GM23338 (cell line): ENCODE measurements at regions not wholly inside any gene's neighbourhood (a gene's known extent, or its start where the extent isn't known, plus 50 kb on each side); places are given as distances from the start of the nearest gene placed in this dataset.

Source experiments
- EZH2 ChIP-seq: fragments of 200-600 bp; sonication (generic); IDR thresholded peaks from one replicate; pipeline ENCODE4 v1.8.0; 2017; ENCODE audit warnings: antibody characterized with exemption, mild to moderate bottlenecking, low read depth; ENCODE audit not compliant: unreplicated experiment
- EZH2phosphoT487 ChIP-seq: fragments of 200-600 bp; sonication (generic); IDR thresholded peaks from one replicate; pipeline ENCODE4 v1.8.1; 2018; ENCODE audit warnings: antibody characterized with exemption; ENCODE audit not compliant: unreplicated experiment
- JUNB ChIP-seq: IDR thresholded peaks from one replicate; pipeline ENCODE4 v1.6.1; 2016; ENCODE audit warnings: antibody characterized with exemption; ENCODE audit not compliant: unreplicated experiment
- NANOG ChIP-seq: IDR thresholded peaks from 2 replicates; pipeline ENCODE4 v1.6.1; 2016; ENCODE audit warnings: antibody characterized with exemption, borderline replicate concordance
- POLR2AphosphoS5 ChIP-seq: IDR thresholded peaks from 2 replicates; pipeline ENCODE4 v1.6.1; 2016; ENCODE audit warnings: antibody characterized with exemption, low read depth
- STAT1 ChIP-seq: IDR thresholded peaks from one replicate; pipeline ENCODE4 v1.6.1; 2016; ENCODE audit warnings: antibody characterized with exemption; ENCODE audit not compliant: unreplicated experiment
- ZNF114 ChIP-seq: fragments of 250-450 bp; sonication (Bioruptor Pico); IDR thresholded peaks from 2 replicates; pipeline ENCODE4 v1.5.0; 2020; ENCODE audit warnings: mild to moderate bottlenecking, moderate library complexity
- ZNF462 ChIP-seq: fragments of 250-450 bp; sonication (Bioruptor Pico); IDR thresholded peaks from 2 replicates; pipeline ENCODE4 v1.5.0; 2020; ENCODE audit warnings: mild to moderate bottlenecking, moderate library complexity
- TF ChIP-seq, protein P1 (sequence below), 2 experiments: fragments of 200-600 bp in 1 of 2; sonication (generic) in 1 of 2; conservative IDR thresholded peaks; 2 replicates each; pipeline versions ENCODE4 v1.5.1 to v1.6.1; 2016 to 2017; ENCODE audit warnings: antibody characterized with exemption in 2 of 2, low read depth in 2 of 2, mild to moderate bottlenecking in 2 of 2, moderate library complexity in 1 of 2
- TF ChIP-seq, protein P2 (sequence below): IDR thresholded peaks from one replicate; pipeline ENCODE4 v1.6.1; 2018; ENCODE audit warnings: antibody characterized with exemption; ENCODE audit not compliant: unreplicated experiment
- TF ChIP-seq, protein P3 (sequence below): IDR thresholded peaks from 2 replicates; pipeline ENCODE4 v1.6.1; 2016; ENCODE audit warnings: antibody characterized with exemption

DNA sequence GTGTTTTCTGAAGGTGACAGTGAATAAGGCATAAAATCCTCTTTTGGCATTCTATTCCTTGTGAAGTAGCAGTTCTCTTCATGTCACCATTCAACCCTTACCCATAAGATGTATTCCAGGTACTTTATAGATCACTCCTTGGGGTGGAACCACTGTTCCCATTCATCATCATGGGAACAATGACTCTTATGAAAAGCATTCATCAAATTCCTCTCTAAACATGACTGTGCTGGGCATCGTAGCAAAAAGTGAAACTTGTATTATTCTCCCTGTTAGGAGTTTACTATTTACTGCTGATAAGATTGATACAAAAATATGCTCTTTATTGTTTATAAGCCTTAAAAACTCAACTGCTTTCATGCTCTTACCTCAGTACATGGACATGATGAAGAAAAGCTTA is 793.4 kb downstream of the LIG4 start:
- TF ChIP-seq, protein P1, sequence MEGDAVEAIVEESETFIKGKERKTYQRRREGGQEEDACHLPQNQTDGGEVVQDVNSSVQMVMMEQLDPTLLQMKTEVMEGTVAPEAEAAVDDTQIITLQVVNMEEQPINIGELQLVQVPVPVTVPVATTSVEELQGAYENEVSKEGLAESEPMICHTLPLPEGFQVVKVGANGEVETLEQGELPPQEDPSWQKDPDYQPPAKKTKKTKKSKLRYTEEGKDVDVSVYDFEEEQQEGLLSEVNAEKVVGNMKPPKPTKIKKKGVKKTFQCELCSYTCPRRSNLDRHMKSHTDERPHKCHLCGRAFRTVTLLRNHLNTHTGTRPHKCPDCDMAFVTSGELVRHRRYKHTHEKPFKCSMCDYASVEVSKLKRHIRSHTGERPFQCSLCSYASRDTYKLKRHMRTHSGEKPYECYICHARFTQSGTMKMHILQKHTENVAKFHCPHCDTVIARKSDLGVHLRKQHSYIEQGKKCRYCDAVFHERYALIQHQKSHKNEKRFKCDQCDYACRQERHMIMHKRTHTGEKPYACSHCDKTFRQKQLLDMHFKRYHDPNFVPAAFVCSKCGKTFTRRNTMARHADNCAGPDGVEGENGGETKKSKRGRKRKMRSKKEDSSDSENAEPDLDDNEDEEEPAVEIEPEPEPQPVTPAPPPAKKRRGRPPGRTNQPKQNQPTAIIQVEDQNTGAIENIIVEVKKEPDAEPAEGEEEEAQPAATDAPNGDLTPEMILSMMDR (conservative IDR thresholded peaks at IDR 0.05; ENCODE audit: low read depth in 2 of 2) = no peak
- TF ChIP-seq EZH2 = no peak
- TF ChIP-seq EZH2phosphoT487 = no peak
- no peak for TF ChIP-seq POLR2AphosphoS5
- no peak for TF ChIP-seq JUNB
- no peak for TF ChIP-seq ZNF114 (CRISPR knock-in tag)
- TF ChIP-seq, protein P2, sequence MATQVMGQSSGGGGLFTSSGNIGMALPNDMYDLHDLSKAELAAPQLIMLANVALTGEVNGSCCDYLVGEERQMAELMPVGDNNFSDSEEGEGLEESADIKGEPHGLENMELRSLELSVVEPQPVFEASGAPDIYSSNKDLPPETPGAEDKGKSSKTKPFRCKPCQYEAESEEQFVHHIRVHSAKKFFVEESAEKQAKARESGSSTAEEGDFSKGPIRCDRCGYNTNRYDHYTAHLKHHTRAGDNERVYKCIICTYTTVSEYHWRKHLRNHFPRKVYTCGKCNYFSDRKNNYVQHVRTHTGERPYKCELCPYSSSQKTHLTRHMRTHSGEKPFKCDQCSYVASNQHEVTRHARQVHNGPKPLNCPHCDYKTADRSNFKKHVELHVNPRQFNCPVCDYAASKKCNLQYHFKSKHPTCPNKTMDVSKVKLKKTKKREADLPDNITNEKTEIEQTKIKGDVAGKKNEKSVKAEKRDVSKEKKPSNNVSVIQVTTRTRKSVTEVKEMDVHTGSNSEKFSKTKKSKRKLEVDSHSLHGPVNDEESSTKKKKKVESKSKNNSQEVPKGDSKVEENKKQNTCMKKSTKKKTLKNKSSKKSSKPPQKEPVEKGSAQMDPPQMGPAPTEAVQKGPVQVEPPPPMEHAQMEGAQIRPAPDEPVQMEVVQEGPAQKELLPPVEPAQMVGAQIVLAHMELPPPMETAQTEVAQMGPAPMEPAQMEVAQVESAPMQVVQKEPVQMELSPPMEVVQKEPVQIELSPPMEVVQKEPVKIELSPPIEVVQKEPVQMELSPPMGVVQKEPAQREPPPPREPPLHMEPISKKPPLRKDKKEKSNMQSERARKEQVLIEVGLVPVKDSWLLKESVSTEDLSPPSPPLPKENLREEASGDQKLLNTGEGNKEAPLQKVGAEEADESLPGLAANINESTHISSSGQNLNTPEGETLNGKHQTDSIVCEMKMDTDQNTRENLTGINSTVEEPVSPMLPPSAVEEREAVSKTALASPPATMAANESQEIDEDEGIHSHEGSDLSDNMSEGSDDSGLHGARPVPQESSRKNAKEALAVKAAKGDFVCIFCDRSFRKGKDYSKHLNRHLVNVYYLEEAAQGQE = no peak
- TF ChIP-seq STAT1 = no peak
- TF ChIP-seq, protein P3, sequence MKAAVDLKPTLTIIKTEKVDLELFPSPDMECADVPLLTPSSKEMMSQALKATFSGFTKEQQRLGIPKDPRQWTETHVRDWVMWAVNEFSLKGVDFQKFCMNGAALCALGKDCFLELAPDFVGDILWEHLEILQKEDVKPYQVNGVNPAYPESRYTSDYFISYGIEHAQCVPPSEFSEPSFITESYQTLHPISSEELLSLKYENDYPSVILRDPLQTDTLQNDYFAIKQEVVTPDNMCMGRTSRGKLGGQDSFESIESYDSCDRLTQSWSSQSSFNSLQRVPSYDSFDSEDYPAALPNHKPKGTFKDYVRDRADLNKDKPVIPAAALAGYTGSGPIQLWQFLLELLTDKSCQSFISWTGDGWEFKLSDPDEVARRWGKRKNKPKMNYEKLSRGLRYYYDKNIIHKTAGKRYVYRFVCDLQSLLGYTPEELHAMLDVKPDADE = no peak
- no peak for TF ChIP-seq ZNF462
- TF ChIP-seq NANOG = no peak
